OCI-LY7 (cell line): ENCODE measurements at regions not wholly inside any gene's neighbourhood (a gene's known extent, or its start where the extent isn't known, plus 50 kb on each side); places are given as distances from the start of the nearest gene placed in this dataset.

ENCODE experiments used
- EZH2phosphoT487 ChIP-seq: fragments of 200-600 bp; sonication (generic); IDR thresholded peaks from 2 replicates; pipeline ENCODE4 v1.6.1; 2018; ENCODE audit warnings: low read depth, borderline replicate concordance, mild to moderate bottlenecking, mixed run types, antibody characterized with exemption, low read length, moderate library complexity, mixed read lengths
- TF ChIP-seq, protein P1 (sequence below): fragments of 200-600 bp; sonication (generic); conservative IDR thresholded peaks from 2 replicates; pipeline ENCODE4 v1.5.1; 2014; ENCODE audit warnings: mild to moderate bottlenecking, antibody characterized with exemption, low read length, moderate library complexity, mixed read lengths

DNA sequence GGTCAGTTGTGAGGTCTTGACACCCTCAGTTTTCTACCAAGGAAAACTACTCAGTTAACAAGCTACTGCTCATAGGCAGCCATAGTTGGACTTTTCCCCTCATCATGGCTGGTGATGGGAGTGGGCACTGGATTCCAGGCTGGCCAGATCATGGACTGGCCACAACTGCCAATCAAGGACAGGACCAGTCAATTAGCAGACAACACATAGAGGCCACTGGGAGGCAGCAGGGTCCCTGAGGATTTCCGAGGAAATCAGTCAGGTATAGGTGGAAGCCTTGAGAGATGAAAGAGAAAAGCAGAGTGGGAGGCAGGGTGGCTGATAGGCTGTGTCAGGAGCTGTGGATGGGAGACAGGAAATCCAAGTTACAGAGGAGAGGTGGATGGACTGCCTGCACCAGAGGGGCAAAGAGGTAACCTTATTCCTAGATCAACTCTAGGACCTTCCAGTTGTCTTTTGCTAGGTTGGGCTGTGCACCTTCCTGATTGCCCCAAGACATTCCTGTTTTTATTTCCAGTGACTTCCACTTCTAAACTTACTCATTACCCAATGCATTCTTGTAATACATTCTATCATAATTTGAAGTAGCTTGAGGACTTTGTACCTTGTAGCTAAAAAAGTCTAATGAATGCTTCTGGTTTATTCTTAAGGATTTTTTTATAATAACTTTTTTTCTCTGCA lies 361.8 kb downstream of the KCNRG start:
- TF ChIP-seq, protein P1, sequence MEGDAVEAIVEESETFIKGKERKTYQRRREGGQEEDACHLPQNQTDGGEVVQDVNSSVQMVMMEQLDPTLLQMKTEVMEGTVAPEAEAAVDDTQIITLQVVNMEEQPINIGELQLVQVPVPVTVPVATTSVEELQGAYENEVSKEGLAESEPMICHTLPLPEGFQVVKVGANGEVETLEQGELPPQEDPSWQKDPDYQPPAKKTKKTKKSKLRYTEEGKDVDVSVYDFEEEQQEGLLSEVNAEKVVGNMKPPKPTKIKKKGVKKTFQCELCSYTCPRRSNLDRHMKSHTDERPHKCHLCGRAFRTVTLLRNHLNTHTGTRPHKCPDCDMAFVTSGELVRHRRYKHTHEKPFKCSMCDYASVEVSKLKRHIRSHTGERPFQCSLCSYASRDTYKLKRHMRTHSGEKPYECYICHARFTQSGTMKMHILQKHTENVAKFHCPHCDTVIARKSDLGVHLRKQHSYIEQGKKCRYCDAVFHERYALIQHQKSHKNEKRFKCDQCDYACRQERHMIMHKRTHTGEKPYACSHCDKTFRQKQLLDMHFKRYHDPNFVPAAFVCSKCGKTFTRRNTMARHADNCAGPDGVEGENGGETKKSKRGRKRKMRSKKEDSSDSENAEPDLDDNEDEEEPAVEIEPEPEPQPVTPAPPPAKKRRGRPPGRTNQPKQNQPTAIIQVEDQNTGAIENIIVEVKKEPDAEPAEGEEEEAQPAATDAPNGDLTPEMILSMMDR, result peak; percentile 42; the same call in 1 of the 2 replicates
- no peak for TF ChIP-seq EZH2phosphoT487
